ENCODE measurements at regions not wholly inside any gene's neighbourhood (a gene's known extent, or its start where the extent isn't known, plus 50 kb on each side); places are given as distances from the start of the nearest gene placed in this dataset.
A peak's percentile ranks its signal among the peaks of the same experiment; 100 is the strongest.

GRCh38 chr19:46944918-46945628 lies 74.6 kb upstream of the NPAS1 start:
- intact Hi-C loops (cut with DNase I, micrococcal nuclease): loop anchor here in 1 of 2 donors (10.0 kb wide), 1 partner anchor 80 kb away; the partner anchor contains the start of gene ARHGAP35
- H3K4me1 ChIP-seq (ENCODE audit: low read depth): peaks cover 46% of the 10 kb centered on the region

GRCh38 chr19:46945694-46946489 lies 73.7 kb upstream of the NPAS1 start:
- H3K36me3 ChIP-seq (ENCODE audit: low read depth): no peaks in the 10 kb centered on the region
- H3K4me3 ChIP-seq: no peak overlapping the region
- DNase-seq: peak in 1 of 3 donors; percentile 51
- intact Hi-C loops (cut with DNase I, micrococcal nuclease): loop anchor here in 1 of 2 donors (10.0 kb wide), 1 partner anchor 81 kb away; the partner anchor contains the start of gene ARHGAP35
- no peaks in the 10 kb centered on the region for H3K9me3 ChIP-seq
- no peak for TF ChIP-seq CTCF (IDR thresholded peaks at IDR 0.05)
- H3K4me1 ChIP-seq (ENCODE audit: low read depth): peaks cover 54% of the 10 kb centered on the region
- ATAC-seq: peak; percentile 83

More at GRCh38 chr19:46944918-46945628, 74.6 kb upstream of the NPAS1 start:
- Histone ChIP-seq H3K36me3 (ENCODE audit: low read depth) (no peaks in the 10 kb centered on the region), H3K4me3 (no peak overlapping the region), H3K9me3 (no peaks in the 10 kb centered on the region)
- peak; percentile 79 for ATAC-seq
- DNase-seq: peak; percentile 53 to 62 (median 59)
- TF ChIP-seq CTCF (IDR thresholded peaks at IDR 0.05): no peak

- peak; percentile 21 for ATAC-seq
- H3K9me3 ChIP-seq: no peaks in the 10 kb centered on the region
- no peaks in the 10 kb centered on the region for H3K36me3 ChIP-seq (ENCODE audit: low read depth)
- H3K4me3 ChIP-seq: no peak overlapping the region
- intact Hi-C loops (cut with DNase I, micrococcal nuclease): loop anchor here in 1 of 2 donors (10.0 kb wide), 1 partner anchor 82 kb away; the partner anchor contains the start of gene ARHGAP35
- TF ChIP-seq CTCF (IDR thresholded peaks at IDR 0.05): no peak
- DNase-seq: peak in 1 of 3 donors; percentile 28
- H3K4me1 ChIP-seq (ENCODE audit: low read depth): peaks cover 59% of the 10 kb centered on the region
These were observed 72.9 kb upstream of the NPAS1 start for GRCh38 chr19:46946611-46947238.

GRCh38 chr19:46947866-46948265 lies 71.8 kb upstream of the NPAS1 start:
- intact Hi-C loops (cut with DNase I, micrococcal nuclease): loop anchor here in 1 of 2 donors (10.0 kb wide), 1 partner anchor 83 kb away; the partner anchor contains the start of gene ARHGAP35
- DNase-seq (no peak), ATAC-seq (no peak)
- Histone ChIP-seq H3K36me3 (ENCODE audit: low read depth) (no peaks in the 10 kb centered on the region), H3K4me3 (no peak overlapping the region), H3K9me3 (no peaks in the 10 kb centered on the region), H3K4me1 (ENCODE audit: low read depth) (peaks cover 62% of the 10 kb centered on the region)
- TF ChIP-seq CTCF (IDR thresholded peaks at IDR 0.05): no peak

GRCh38 chr19:46950526-46951170 lies 69.0 kb upstream of the NPAS1 start:
- intact Hi-C loops (cut with DNase I, micrococcal nuclease): no loop called here
- TF ChIP-seq CTCF (IDR thresholded peaks at IDR 0.05): no peak
- H3K4me1 ChIP-seq (ENCODE audit: low read depth): peaks cover 66% of the 10 kb centered on the region
- no peaks in the 10 kb centered on the region for H3K36me3 ChIP-seq (ENCODE audit: low read depth)
- DNase-seq (peak in 2 of 3 donors; percentile 23 to 51), ATAC-seq (no peak)
- no peaks in the 10 kb centered on the region for H3K9me3 ChIP-seq
- no peak overlapping the region for H3K4me3 ChIP-seq

All from mucosa of descending colon (tissue), 3 donors.